ENCODE measurements at regions not wholly inside any gene's neighbourhood (a gene's known extent, or its start where the extent isn't known, plus 50 kb on each side); places are given as distances from the start of the nearest gene placed in this dataset.

GRCh38 chr10:83871187-83872081, 267.9 kb upstream of the GHITM start:
- Histone ChIP-seq H3K4me1 (ENCODE audit: control insufficient read depth in 1 of 2, insufficient read depth in 2 of 2, low read length in 2 of 2) (no peaks in the 10 kb centered on the region), H3K4me3 (replicated peaks in 1 of 3; ENCODE audit: low read depth in 2 of 3, low read length in 3 of 3) (no peak overlapping the region), H3K4me2 (replicated peaks; ENCODE audit: extremely low read depth, low read length, poor library complexity, severe bottlenecking) (no peak overlapping the region), H3K9me3 (replicated peaks in 1 of 2; ENCODE audit: control insufficient read depth in 1 of 2, insufficient read depth in 1 of 2, low read length in 2 of 2) (no peaks in the 10 kb centered on the region), H3K27me3 (ENCODE audit: control insufficient read depth in 2 of 2, insufficient read depth in 2 of 2, low read length in 2 of 2) (no peaks in the 10 kb centered on the region), H3K27ac (ENCODE audit: low read depth in 1 of 2, low read length in 2 of 2) (no peak overlapping the region), H2AFZ (ENCODE audit: insufficient read depth, low read depth, low read length, poor library complexity, severe bottlenecking) (no peak overlapping the region), H3K36me3 (replicated peaks in 1 of 2; ENCODE audit: control insufficient read depth in 1 of 2, insufficient read depth in 2 of 2, low read length in 2 of 2) (no peaks in the 10 kb centered on the region), H3K9ac (ENCODE audit: insufficient read depth, low read length, poor library complexity, severe bottlenecking) (no peak overlapping the region), H4K20me1 (ENCODE audit: insufficient read depth, low read length) (no peaks in the 10 kb centered on the region), H3K79me2 (ENCODE audit: insufficient read depth, low read length) (no peaks in the 10 kb centered on the region)
- Mint-ChIP-seq H3K27ac (no peak overlapping the region), H3K4me3 (no peak overlapping the region), H3K4me1 (no peaks in the 10 kb centered on the region), H3K9me3 (no peaks in the 10 kb centered on the region), H3K36me3 (no peaks in the 10 kb centered on the region), H3K27me3 (ENCODE audit: low read depth in 3 of 3) (no peaks in the 10 kb centered on the region)
- intact Hi-C loops (cut with micrococcal nuclease), result no loop called here
- peak; percentile 93 for TF ChIP-seq CTCF (IDR thresholded peaks at IDR 0.05)
- DNase-seq, result peak; percentile 0 to 36 (median 20)
- WGBS (ENCODE audit: insufficient coverage), result 14% methylated on average over 10 of the region's 18 CpGs

GRCh38 chr10:83880252-83880791, 259.0 kb upstream of the GHITM start:
- intact Hi-C loops (cut with micrococcal nuclease), result no loop called here

More at GRCh38 chr10:83880252-83880791, 259.0 kb upstream of the GHITM start:
- Histone ChIP-seq H3K4me3 (replicated peaks in 1 of 3; ENCODE audit: low read depth in 2 of 3, low read length in 3 of 3) (no peak overlapping the region), H3K4me2 (replicated peaks; ENCODE audit: extremely low read depth, low read length, poor library complexity, severe bottlenecking) (no peak overlapping the region), H3K9me3 (replicated peaks in 1 of 2; ENCODE audit: control insufficient read depth in 1 of 2, insufficient read depth in 1 of 2, low read length in 2 of 2) (no peaks in the 10 kb centered on the region), H3K27me3 (ENCODE audit: control insufficient read depth in 2 of 2, insufficient read depth in 2 of 2, low read length in 2 of 2) (no peaks in the 10 kb centered on the region), H3K27ac (ENCODE audit: low read depth in 1 of 2, low read length in 2 of 2) (no peak overlapping the region), H2AFZ (ENCODE audit: insufficient read depth, low read depth, low read length, poor library complexity, severe bottlenecking) (no peak overlapping the region), H3K36me3 (replicated peaks in 1 of 2; ENCODE audit: control insufficient read depth in 1 of 2, insufficient read depth in 2 of 2, low read length in 2 of 2) (no peaks in the 10 kb centered on the region), H3K9ac (ENCODE audit: insufficient read depth, low read length, poor library complexity, severe bottlenecking) (no peak overlapping the region), H3K79me2 (ENCODE audit: insufficient read depth, low read length) (no peaks in the 10 kb centered on the region), H3K4me1 (ENCODE audit: control insufficient read depth in 1 of 2, insufficient read depth in 2 of 2, low read length in 2 of 2) (no peaks in the 10 kb centered on the region), H4K20me1 (ENCODE audit: insufficient read depth, low read length) (no peaks in the 10 kb centered on the region)
- Mint-ChIP-seq H3K4me1 (no peaks in the 10 kb centered on the region), H3K27me3 (ENCODE audit: low read depth in 3 of 3) (peaks cover 0 to 4% (median 0%) of the 10 kb centered on the region in 3 donors), H3K27ac (no peak overlapping the region), H3K4me3 (no peak overlapping the region), H3K36me3 (no peaks in the 10 kb centered on the region), H3K9me3 (peaks cover 0 to 2% (median 0%) of the 10 kb centered on the region in 7 donors)
- no peak for TF ChIP-seq CTCF (IDR thresholded peaks at IDR 0.05)
- WGBS (ENCODE audit: insufficient coverage), result 88% methylated on average over 5 of the region's 8 CpGs
- no peak for DNase-seq

Measured in CD14-positive monocyte (primary cell).